GM18868 (cell line): ENCODE measurements at regions not wholly inside any gene's neighbourhood (a gene's known extent, or its start where the extent isn't known, plus 50 kb on each side); places are given as distances from the start of the nearest gene placed in this dataset.

Experiments
- ATAC-seq: cut with Tn5 transposase; IDR thresholded peaks from one replicate; pipeline ENCODE4 v1.9.1; 2021; ENCODE audit warnings: mild to moderate bottlenecking, moderate library complexity; ENCODE audit not compliant: unreplicated experiment

DNA sequence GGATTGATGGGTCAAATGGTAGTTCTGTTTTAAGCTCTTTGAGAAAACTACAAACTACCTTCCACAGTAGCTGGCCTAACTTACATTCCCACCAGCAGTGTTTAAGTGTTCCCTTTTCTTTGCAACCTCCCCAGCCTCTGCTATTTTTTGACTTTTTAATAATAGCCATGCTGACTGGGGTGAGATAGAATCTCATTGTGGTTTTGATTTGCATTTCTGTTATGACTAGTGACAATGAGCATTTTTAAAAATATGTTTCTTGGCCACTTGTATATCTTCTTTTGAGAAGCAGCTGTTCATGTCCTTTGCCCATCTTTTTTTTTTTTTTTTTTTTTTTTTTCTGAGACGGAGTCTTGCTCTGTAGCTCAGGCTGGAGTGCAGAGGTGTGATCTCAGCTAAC lies 155.2 kb upstream of the BMPER start:
- ATAC-seq, result peak; percentile 83

DNA sequence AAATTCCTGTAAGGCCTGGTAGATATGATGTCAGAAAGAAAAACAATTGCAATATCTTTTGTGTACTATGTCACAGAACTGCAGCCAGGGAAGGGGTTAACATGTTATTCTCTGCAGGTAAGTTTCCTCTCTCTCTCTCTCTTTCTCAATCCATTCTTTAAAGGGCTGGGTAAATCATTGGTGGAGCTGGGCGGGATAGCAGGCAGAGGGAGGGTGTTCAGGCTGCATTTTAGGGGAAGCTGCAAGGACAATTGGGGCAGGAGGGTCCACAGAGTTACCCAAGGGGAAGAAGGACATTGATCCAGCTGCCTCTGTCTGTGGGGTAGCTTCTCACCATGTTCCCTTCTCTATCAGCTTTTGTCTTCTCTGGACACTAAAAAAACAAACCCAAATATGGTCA lies 153.9 kb upstream of the BMPER start:
- ATAC-seq, result no peak

DNA sequence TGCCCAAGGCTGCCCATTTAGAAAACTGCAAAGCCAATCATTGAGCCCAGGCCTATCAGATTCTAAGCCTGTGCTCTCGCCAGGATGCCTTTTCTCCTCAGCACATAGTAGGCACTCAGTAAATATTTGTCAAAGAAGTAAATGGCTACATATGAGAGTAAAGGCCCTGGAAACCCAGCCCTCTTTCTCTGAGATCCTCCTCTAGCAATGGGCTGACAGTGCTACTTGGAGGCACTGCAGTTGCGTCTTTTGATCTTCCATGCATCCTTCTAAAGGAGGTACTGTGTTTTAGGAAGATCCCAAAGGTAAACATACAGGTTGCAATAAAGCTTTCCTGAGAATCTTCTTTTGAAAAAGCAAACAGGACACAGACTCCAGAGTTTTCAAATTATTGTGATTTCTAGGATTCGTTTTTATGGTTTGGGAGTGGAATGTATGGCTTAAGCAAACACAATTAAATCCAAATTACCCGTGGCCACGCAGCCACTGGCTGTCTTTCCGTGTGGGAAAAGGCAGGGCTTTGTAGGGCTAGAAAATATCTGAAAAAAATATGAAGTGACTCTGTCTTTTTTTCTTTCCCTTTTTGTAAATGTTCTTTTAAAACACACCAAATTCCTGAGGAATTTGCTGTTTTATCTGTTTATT lies 151.3 kb upstream of the BMPER start:
- no peak for ATAC-seq

- no peak for ATAC-seq
Measured at GRCh38 chr7:33754933-33755928, 150.1 kb upstream of the BMPER start.

DNA sequence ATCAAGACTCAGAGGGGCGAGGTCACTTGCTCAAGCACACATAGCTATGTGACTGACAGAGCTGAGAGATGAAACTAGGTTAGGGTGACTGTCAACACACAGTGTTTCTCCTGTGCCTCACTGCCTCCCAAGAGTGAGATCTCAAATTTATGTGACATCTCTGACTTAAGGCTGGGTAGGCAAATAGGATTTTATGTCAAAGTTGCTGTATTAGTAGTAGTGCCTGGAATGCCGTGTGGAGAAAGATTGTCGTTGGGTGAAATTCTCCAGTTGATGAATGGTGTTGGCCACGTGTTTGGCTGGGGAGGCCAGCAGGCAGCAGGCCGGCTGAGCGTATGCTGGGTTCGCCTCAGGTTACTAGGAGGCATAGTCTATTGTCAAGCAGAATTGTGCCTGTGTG lies 148.3 kb upstream of the BMPER start:
- ATAC-seq, result no peak

DNA sequence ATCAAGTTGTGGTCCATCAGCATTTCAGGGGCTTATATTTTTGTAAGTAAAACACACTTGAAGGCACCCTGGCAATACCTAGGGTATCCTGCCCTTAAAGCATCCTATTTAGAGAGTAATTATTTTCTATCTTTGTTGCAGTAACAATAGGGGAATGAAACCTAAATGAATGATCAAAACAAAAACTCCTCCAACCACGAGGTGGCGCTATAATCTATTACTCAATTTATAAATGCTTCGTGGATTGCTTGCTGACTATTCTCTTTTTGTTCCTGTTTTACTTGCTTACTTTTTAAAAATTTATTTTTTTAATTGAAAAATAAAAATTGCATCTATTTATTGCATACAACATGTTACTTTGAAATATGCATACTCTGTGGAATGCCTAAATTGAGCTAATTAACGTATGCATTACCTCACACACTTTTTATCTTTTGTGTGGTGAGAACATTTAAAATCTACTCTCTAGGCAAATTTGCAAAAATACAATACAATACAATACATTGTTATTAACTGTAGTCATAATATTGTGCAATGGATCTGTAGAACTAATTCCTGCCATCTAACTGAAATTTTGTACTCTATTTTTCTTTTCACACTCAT lies 147.7 kb upstream of the BMPER start:
- ATAC-seq, result no peak

GRCh38 chr7:33760146-33760545 lies 145.2 kb upstream of the BMPER start:
- no peak for ATAC-seq

- no peak for ATAC-seq
Measured at GRCh38 chr7:33760834-33761233, 144.5 kb upstream of the BMPER start.

- no peak for ATAC-seq
Measured at GRCh38 chr7:33761449-33762080, 143.8 kb upstream of the BMPER start.

DNA sequence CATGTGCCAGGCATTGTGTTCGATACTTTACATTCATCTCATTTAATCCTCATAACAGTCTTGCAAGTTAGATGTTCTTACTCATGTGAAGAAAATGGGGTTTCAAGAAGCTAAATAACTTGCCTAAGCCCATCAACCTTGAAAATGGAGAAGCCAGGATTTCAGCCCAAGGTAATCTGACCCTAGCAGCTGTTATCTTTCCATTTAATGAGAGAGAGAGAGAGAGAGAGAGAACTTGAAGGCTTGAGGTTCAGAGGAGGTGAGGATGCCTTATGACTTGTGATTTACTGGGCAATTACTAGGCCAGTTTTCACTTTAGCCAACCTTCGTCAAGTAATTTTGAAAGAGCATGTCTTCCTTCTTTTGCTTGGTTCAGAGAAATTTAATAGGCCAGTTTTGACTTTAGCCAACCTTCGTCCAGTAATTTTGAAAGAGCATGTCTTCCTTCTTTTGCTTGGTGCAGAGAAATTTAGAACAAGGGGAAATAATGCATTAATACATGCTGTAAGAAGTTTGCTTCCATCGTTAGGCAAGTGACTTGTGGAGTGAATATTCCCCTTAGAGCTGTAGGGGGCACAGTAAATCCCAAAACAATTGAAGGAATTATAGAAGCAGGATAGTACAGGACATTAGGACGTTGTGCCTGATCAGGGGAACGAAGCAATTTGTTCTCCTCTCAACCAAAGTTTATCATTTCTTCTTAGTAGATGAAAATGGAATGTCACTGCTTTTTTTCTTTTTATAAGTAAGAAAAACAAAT lies 143.0 kb upstream of the BMPER start:
- no peak for ATAC-seq

GRCh38 chr7:33762911-33763306 lies 142.4 kb upstream of the BMPER start:
- no peak for ATAC-seq

GRCh38 chr7:33764752-33765451 lies 140.4 kb upstream of the BMPER start:
- no peak for ATAC-seq

- ATAC-seq, result no peak
Measured at GRCh38 chr7:33766405-33766804, 138.9 kb upstream of the BMPER start.

DNA sequence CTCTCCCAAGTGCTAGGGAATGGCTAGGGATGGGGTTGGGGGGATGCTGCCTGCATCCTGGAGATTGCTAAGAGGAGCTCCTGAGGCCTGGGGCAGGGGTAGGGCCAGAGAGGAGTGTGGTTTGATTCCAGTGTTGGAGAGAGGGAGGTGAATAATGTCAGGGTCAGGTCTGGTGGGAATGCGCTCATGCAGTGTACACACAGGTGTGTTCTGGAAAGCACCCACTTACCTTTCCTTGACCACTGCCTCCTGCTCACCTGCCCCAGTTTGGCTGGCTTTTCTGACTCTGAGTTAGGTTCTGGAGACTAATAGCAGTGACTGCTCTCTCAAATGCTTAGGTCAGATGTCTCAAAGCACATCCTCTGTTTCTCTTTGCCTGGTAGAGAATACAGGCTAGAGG lies 135.4 kb upstream of the BMPER start:
- no peak for ATAC-seq

DNA sequence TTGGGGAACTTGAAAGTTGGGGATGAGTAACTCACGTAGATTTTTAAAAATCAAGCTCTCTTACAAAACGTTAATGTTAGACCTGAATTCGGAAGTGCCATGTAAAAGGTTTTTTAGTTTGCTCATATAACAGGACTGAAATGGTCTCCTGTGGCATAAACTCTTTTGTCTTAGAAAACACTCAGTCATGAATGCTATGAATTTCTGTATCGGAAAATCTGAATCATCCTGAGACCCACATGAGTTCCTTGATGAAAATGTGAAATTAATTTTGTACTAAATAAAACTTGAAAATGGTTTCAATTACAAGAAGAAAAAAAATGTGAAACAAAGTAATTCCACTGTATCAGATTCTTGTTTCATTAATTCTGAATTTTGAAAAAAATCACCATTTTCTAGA lies 134.8 kb upstream of the BMPER start:
- ATAC-seq, result no peak

DNA sequence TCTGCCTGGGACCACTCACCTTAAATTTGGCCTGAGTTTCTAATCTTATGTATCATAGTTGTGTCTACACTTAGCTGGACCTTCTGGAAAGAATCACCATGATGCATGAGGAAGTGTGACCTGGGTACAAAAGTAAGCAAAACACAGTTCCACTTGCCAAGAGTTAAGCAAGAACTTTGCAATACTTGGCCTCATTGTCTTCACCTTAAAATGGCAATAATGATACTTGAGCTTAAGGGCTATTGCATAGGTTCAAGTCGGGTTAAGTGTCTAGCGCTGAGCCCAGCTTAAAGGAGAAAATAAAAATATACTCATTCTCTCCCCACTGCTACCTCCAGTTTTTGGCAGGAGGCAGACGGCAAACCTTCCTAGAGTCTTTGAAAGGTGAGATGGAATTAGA lies 133.9 kb upstream of the BMPER start:
- no peak for ATAC-seq

DNA sequence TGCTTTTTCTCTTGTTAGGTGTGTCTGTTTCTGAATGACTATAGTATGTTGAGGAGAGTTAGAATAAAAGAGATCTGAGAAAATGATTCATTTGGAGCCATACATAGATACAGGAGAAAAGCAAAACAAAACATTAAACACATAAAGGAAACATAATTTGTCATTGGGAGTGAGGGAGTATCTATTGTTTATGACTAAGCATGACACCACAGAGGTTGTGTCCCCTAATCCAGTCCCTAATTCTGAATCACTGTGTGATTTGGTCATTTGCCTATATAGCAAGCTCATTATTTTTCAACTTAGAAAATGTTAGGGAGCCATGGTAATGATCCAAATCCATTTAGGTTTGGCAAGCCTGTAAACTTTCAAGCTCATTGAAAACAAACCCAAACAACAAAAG lies 132.3 kb upstream of the BMPER start:
- no peak for ATAC-seq

GRCh38 chr7:33774762-33775523 lies 130.4 kb upstream of the BMPER start:
- ATAC-seq, result no peak

GRCh38 chr7:33775790-33776189 lies 129.5 kb upstream of the BMPER start:
- no peak for ATAC-seq
